ENCODE measurements at regions not wholly inside any gene's neighbourhood (a gene's known extent, or its start where the extent isn't known, plus 50 kb on each side); places are given as distances from the start of the nearest gene placed in this dataset.

- TF ChIP-seq CTCF (conservative IDR thresholded peaks at IDR 0.05; ENCODE audit: control insufficient read depth, insufficient read depth, low read depth, low read length), result no peak
- DNase-seq (ENCODE audit: low read depth), result peak; percentile 3
- no peak overlapping the region for H3K4me3 ChIP-seq (ENCODE audit: control insufficient read depth, low read depth, low read length)
Measured at GRCh38 chr3:31402117-31402516, 130.6 kb upstream of the STT3B start.

- no peak overlapping the region for H3K4me3 ChIP-seq (ENCODE audit: control insufficient read depth, low read depth, low read length)
- no peak for TF ChIP-seq CTCF (conservative IDR thresholded peaks at IDR 0.05; ENCODE audit: control insufficient read depth, insufficient read depth, low read depth, low read length)
- DNase-seq (ENCODE audit: low read depth), result no peak
Measured at GRCh38 chr3:31403197-31403596, 129.5 kb upstream of the STT3B start.

- H3K4me3 ChIP-seq (ENCODE audit: control insufficient read depth, low read depth, low read length), result no peak overlapping the region
- no peak for TF ChIP-seq CTCF (conservative IDR thresholded peaks at IDR 0.05; ENCODE audit: control insufficient read depth, insufficient read depth, low read depth, low read length)
- no peak for DNase-seq (ENCODE audit: low read depth)
Measured at GRCh38 chr3:31404871-31405270, 127.9 kb upstream of the STT3B start.

GRCh38 chr3:31405515-31405914 lies 127.2 kb upstream of the STT3B start:
- TF ChIP-seq CTCF (conservative IDR thresholded peaks at IDR 0.05; ENCODE audit: control insufficient read depth, insufficient read depth, low read depth, low read length), result no peak
- no peak overlapping the region for H3K4me3 ChIP-seq (ENCODE audit: control insufficient read depth, low read depth, low read length)
- no peak for DNase-seq (ENCODE audit: low read depth)

GRCh38 chr3:31406896-31407295 lies 125.8 kb upstream of the STT3B start:
- H3K4me3 ChIP-seq (ENCODE audit: control insufficient read depth, low read depth, low read length), result no peak overlapping the region
- TF ChIP-seq CTCF (conservative IDR thresholded peaks at IDR 0.05; ENCODE audit: control insufficient read depth, insufficient read depth, low read depth, low read length), result no peak
- DNase-seq (ENCODE audit: low read depth), result no peak

GRCh38 chr3:31407665-31408064 lies 125.1 kb upstream of the STT3B start:
- peak; percentile 6 for DNase-seq (ENCODE audit: low read depth)
- no peak overlapping the region for H3K4me3 ChIP-seq (ENCODE audit: control insufficient read depth, low read depth, low read length)
- TF ChIP-seq CTCF (conservative IDR thresholded peaks at IDR 0.05; ENCODE audit: control insufficient read depth, insufficient read depth, low read depth, low read length), result no peak

- no peak for TF ChIP-seq CTCF (conservative IDR thresholded peaks at IDR 0.05; ENCODE audit: control insufficient read depth, insufficient read depth, low read depth, low read length)
- DNase-seq (ENCODE audit: low read depth), result no peak
- H3K4me3 ChIP-seq (ENCODE audit: control insufficient read depth, low read depth, low read length), result no peak overlapping the region
Measured at GRCh38 chr3:31408720-31409119, 124.0 kb upstream of the STT3B start.

Data from fibroblast of mammary gland (primary cell).